ENCODE measurements at regions not wholly inside any gene's neighbourhood (a gene's known extent, or its start where the extent isn't known, plus 50 kb on each side); places are given as distances from the start of the nearest gene placed in this dataset.

DNA sequence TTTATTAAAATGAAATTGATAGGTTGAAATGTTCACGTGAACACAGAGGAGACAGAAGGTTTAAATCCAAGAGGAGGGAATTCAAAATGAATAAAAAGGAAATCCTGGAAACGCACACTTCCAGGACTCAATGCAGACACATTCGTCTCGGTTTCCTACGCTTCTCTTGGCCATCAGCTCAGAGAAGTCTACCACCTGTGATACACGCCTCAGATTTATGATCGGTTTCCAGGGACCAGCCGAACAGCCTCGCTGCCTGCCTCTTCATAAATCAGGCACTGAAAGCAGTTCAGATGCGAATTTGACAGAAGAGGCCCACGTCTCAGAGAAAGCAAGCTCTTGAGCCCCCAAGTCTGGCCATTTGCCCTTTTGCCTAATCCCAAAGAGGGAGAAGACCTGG lies 125.5 kb upstream of the IRX3 start:
- TF ChIP-seq, protein P1, sequence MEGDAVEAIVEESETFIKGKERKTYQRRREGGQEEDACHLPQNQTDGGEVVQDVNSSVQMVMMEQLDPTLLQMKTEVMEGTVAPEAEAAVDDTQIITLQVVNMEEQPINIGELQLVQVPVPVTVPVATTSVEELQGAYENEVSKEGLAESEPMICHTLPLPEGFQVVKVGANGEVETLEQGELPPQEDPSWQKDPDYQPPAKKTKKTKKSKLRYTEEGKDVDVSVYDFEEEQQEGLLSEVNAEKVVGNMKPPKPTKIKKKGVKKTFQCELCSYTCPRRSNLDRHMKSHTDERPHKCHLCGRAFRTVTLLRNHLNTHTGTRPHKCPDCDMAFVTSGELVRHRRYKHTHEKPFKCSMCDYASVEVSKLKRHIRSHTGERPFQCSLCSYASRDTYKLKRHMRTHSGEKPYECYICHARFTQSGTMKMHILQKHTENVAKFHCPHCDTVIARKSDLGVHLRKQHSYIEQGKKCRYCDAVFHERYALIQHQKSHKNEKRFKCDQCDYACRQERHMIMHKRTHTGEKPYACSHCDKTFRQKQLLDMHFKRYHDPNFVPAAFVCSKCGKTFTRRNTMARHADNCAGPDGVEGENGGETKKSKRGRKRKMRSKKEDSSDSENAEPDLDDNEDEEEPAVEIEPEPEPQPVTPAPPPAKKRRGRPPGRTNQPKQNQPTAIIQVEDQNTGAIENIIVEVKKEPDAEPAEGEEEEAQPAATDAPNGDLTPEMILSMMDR (IDR thresholded peaks at IDR 0.05; ENCODE audit: low read depth, low read length, missing control alignments) = no peak
- Histone ChIP-seq H3K27me3 (replicated peaks) (no peaks in the 10 kb centered on the region), H3K36me3 (replicated peaks) (no peaks in the 10 kb centered on the region), H3K27ac (no peak overlapping the region), H3K4me3 (ENCODE audit: low read depth, low read length) (no peak overlapping the region)
- in situ Hi-C loops (cut with HindIII; ENCODE audit: low pct_ligation_motif_present, low sequenced_read_pairs) = no loop called here
- no peak for DNase-seq

DNA sequence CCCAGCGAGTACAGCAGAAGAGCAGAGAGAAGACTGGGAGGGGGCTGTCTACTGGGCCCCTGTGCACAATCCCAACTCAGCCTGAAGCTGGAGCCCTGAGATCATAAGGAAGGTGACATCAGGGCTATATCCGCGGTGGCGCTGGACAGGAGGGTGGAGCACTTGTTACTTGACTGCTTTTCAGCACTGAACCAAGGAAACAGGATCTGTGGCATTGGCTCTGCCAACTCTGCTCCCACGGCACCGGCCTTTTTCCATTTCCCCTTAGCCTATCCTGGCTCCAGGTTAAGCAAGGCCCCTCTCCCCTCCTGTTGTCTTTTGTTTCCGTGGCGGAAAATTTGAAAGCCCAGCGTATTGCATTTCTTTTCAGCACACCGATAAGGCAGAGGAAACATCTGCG lies 125.0 kb upstream of the IRX3 start:
- Histone ChIP-seq H3K27ac (no peak overlapping the region), H3K27me3 (replicated peaks) (no peaks in the 10 kb centered on the region), H3K36me3 (replicated peaks) (no peaks in the 10 kb centered on the region), H3K4me3 (ENCODE audit: low read depth, low read length) (no peak overlapping the region)
- TF ChIP-seq, protein P1 (IDR thresholded peaks at IDR 0.05; ENCODE audit: low read depth, low read length, missing control alignments) = no peak
- DNase-seq = no peak
- in situ Hi-C loops (cut with HindIII; ENCODE audit: low pct_ligation_motif_present, low sequenced_read_pairs) = no loop called here

- no peak overlapping the region for H3K27ac ChIP-seq
- TF ChIP-seq, protein P1 (IDR thresholded peaks at IDR 0.05; ENCODE audit: low read depth, low read length, missing control alignments) = no peak
- no peaks in the 10 kb centered on the region for H3K36me3 ChIP-seq (replicated peaks)
- H3K4me3 ChIP-seq (ENCODE audit: low read depth, low read length) = no peak overlapping the region
- in situ Hi-C loops (cut with HindIII; ENCODE audit: low pct_ligation_motif_present, low sequenced_read_pairs) = no loop called here
- DNase-seq = no peak
- no peaks in the 10 kb centered on the region for H3K27me3 ChIP-seq (replicated peaks)
Observed at GRCh38 chr16:54409982-54410381, 123.4 kb upstream of the IRX3 start.

DNA sequence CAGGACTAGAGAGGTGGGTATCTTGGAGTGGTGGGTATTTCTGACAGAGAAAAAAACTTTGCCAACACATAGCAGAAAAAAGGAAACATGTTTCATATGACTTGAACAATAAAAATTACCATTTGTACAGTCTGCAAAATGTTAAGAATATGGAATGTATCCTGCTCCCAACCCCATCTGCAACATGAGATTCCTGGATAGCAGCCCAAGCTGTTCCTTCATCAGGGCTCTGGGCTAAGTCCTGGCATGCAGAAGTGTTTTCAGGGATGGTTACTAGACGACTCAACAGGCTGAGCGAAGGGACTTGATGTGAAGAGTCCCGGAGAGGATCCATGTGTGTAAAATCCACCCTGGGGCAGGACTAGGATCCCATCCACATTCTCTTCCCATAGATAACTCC lies 121.0 kb upstream of the IRX3 start:
- Histone ChIP-seq H3K27me3 (replicated peaks) (no peaks in the 10 kb centered on the region), H3K36me3 (replicated peaks) (no peaks in the 10 kb centered on the region), H3K4me3 (ENCODE audit: low read depth, low read length) (no peak overlapping the region), H3K27ac (no peak overlapping the region)
- TF ChIP-seq, protein P1 (IDR thresholded peaks at IDR 0.05; ENCODE audit: low read depth, low read length, missing control alignments) = no peak
- in situ Hi-C loops (cut with HindIII; ENCODE audit: low pct_ligation_motif_present, low sequenced_read_pairs) = no loop called here
- peak; percentile 6 for DNase-seq

DNA sequence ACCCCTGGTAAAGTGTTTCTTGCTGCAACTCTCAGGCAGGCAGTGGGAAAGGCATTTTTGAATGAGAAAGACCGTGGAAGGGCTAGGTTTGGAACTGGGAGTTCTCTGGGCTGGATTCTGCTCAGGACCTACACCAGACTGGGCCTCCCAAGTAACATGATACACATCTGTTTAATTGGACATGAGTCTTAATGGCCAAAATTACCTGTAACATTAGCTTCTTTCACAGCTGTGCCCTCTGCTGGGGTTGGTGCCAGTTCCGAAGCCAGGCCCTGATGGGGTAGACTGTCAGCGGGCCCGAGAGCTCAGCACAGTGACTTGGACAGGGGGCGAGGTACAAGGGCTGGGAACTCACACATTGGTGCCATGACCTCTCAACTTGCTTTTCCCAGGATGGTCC lies 118.9 kb upstream of the IRX3 start:
- Histone ChIP-seq H3K27ac (no peak overlapping the region), H3K36me3 (replicated peaks) (no peaks in the 10 kb centered on the region), H3K27me3 (replicated peaks) (no peaks in the 10 kb centered on the region), H3K4me3 (ENCODE audit: low read depth, low read length) (no peak overlapping the region)
- TF ChIP-seq, protein P1 (IDR thresholded peaks at IDR 0.05; ENCODE audit: low read depth, low read length, missing control alignments) = no peak
- no peak for DNase-seq
- in situ Hi-C loops (cut with HindIII; ENCODE audit: low pct_ligation_motif_present, low sequenced_read_pairs) = no loop called here

GRCh38 chr16:54403580-54403979 lies 117.0 kb upstream of the IRX3 start:
- Histone ChIP-seq H3K27me3 (replicated peaks) (no peaks in the 10 kb centered on the region), H3K27ac (no peak overlapping the region), H3K36me3 (replicated peaks) (no peaks in the 10 kb centered on the region), H3K4me3 (ENCODE audit: low read depth, low read length) (no peak overlapping the region)
- DNase-seq = no peak
- in situ Hi-C loops (cut with HindIII; ENCODE audit: low pct_ligation_motif_present, low sequenced_read_pairs) = no loop called here
- TF ChIP-seq, protein P1 (IDR thresholded peaks at IDR 0.05; ENCODE audit: low read depth, low read length, missing control alignments) = no peak
